GM12875 (cell line): ENCODE measurements at regions not wholly inside any gene's neighbourhood (a gene's known extent, or its start where the extent isn't known, plus 50 kb on each side); places are given as distances from the start of the nearest gene placed in this dataset.

Experiments
- H3K4me3 ChIP-seq: one replicate; pipeline ENCODE4 v1.5.1; 2011; ENCODE audit warnings: low read depth, low read length, control low read depth
- CTCF ChIP-seq: IDR thresholded peaks from 2 replicates; pipeline ENCODE4 v1.5.1; 2011; ENCODE audit warnings: low read depth, mild to moderate bottlenecking, control low read depth, inconsistent platforms, low read length, moderate library complexity, borderline replicate concordance; ENCODE audit not compliant: insufficient read depth

GRCh38 chr3:28682121-28682520 is 333.5 kb upstream of the AZI2 start:
- no peak for TF ChIP-seq CTCF
- H3K4me3 ChIP-seq: no peak overlapping the region

GRCh38 chr3:28690176-28690575 is 341.6 kb upstream of the AZI2 start:
- H3K4me3 ChIP-seq: no peak overlapping the region
- no peak for TF ChIP-seq CTCF

- TF ChIP-seq CTCF: no peak
- no peak overlapping the region for H3K4me3 ChIP-seq
These were observed 350.1 kb upstream of the AZI2 start for GRCh38 chr3:28698706-28699105.

- TF ChIP-seq CTCF: no peak
- no peak overlapping the region for H3K4me3 ChIP-seq
These were observed 350.7 kb upstream of the AZI2 start for GRCh38 chr3:28699283-28699682.

GRCh38 chr3:28700728-28701127 is 352.1 kb upstream of the AZI2 start:
- TF ChIP-seq CTCF: no peak
- no peak overlapping the region for H3K4me3 ChIP-seq

GRCh38 chr3:28703843-28704242 is 355.2 kb upstream of the AZI2 start:
- no peak for TF ChIP-seq CTCF
- no peak overlapping the region for H3K4me3 ChIP-seq

- no peak for TF ChIP-seq CTCF
These were observed 362.7 kb upstream of the AZI2 start for GRCh38 chr3:28711293-28711692.

More at GRCh38 chr3:28711293-28711692, 362.7 kb upstream of the AZI2 start:
- H3K4me3 ChIP-seq: no peak overlapping the region
